H1 (cell line): ENCODE measurements at regions not wholly inside any gene's neighbourhood (a gene's known extent, or its start where the extent isn't known, plus 50 kb on each side); places are given as distances from the start of the nearest gene placed in this dataset.

Experiments used
- CTCF ChIA-PET: fragments of 300-600 bp; sonication (Branson Sonifier 250); formaldehyde crosslinking; loops from one replicate; lab custom pipeline; 2021; ENCODE audit not compliant: partially characterized antibody; lab: Charles Lee
- POLR2A ChIA-PET: fragments of 300-600 bp; sonication (Branson Sonifier 250); formaldehyde crosslinking; loops from one replicate; lab custom pipeline; 2021; ENCODE audit warnings: inconsistent platforms; ENCODE audit not compliant: partially characterized antibody; lab: Charles Lee
- DNase-seq, 2 experiments: peaks; one replicate each; pipeline versions ENCODE4 v3.0.0 to v3.0.0-alpha.2; 2010 to 2022; ENCODE audit warnings: low spot score in 2 of 2, low read depth in 1 of 2, mixed read lengths in 1 of 2
- FAIRE-seq: peaks from 2 replicates; lab custom pipeline; 2011; peaks lifted over from hg19 to GRCh38; lab: Jason Lieb, UNC
- H2AFZ ChIP-seq: 2 replicates; pipeline ENCODE4 v1.8.1; 2012; ENCODE audit warnings: low read length, inconsistent platforms
- H2AK5ac ChIP-seq: 2 replicates; pipeline ENCODE4 v1.6.1; 2013; ENCODE audit warnings: low read depth, low read length
- H2BK120ac ChIP-seq: replicated peaks from 2 replicates; pipeline ENCODE3; 2013; ENCODE audit warnings: low read depth, low read length, inconsistent platforms
- H2BK12ac ChIP-seq: 2 replicates; pipeline ENCODE4 v1.6.1; 2013; ENCODE audit warnings: low read depth, low read length
- H2BK15ac ChIP-seq: 2 replicates; pipeline ENCODE4 v1.6.1; 2013; ENCODE audit warnings: low read length
- H2BK20ac ChIP-seq: 2 replicates; pipeline ENCODE4 v1.6.1; 2013; ENCODE audit warnings: low read length
- H2BK5ac ChIP-seq: 2 replicates; pipeline ENCODE4 v1.6.1; 2013; ENCODE audit warnings: low read depth, low read length
- H3K14ac ChIP-seq: 2 replicates; pipeline ENCODE4 v1.6.1; 2013; ENCODE audit warnings: inconsistent platforms; ENCODE audit not compliant: insufficient read length
- H3K18ac ChIP-seq: 2 replicates; pipeline ENCODE4 v1.6.1; 2013; ENCODE audit warnings: low read length; ENCODE audit errors: extremely low read depth
- H3K23ac ChIP-seq: 2 replicates; pipeline ENCODE4 v1.6.1; 2013; ENCODE audit warnings: inconsistent platforms; ENCODE audit not compliant: insufficient read length
- H3K23me2 ChIP-seq: 2 replicates; pipeline ENCODE4 v1.6.1; 2013; ENCODE audit warnings: low read depth, low read length
- H3K27ac ChIP-seq: 2 replicates; pipeline ENCODE4 v1.6.1; 2011; ENCODE audit warnings: low read depth, low read length, inconsistent platforms
- H3K27me3 ChIP-seq, 4 experiments: replicated peaks in 1 of 4; 1 replicate in 1 of 4; 2 replicates in 3 of 4; pipeline versions ENCODE4 v1.6.1 to v1.8.1; 2011 to 2013; ENCODE audit warnings: low read length in 3 of 4, mild to moderate bottlenecking in 3 of 4, inconsistent platforms in 2 of 4, mixed read lengths in 2 of 4, moderate library complexity in 1 of 4; ENCODE audit not compliant: control insufficient read depth in 3 of 4, insufficient read depth in 3 of 4; ENCODE audit errors: extremely low read depth in 1 of 4
- H3K36me3 ChIP-seq, 4 experiments: 2 replicates each; pipeline versions ENCODE4 v1.6.1 to v1.8.1; 2011 to 2013; ENCODE audit warnings: mild to moderate bottlenecking in 4 of 4, low read length in 3 of 4, moderate library complexity in 2 of 4, control low read depth in 1 of 4, inconsistent platforms in 1 of 4; ENCODE audit not compliant: insufficient read depth in 4 of 4, control insufficient read depth in 2 of 4
- H3K4ac ChIP-seq: replicated peaks from 2 replicates; pipeline ENCODE3; 2013; ENCODE audit warnings: low read length, low read depth, mixed read lengths, inconsistent platforms; ENCODE audit not compliant: insufficient read length
- H3K4me1 ChIP-seq, 4 experiments: replicated peaks in 1 of 4; 1 replicate in 1 of 4; 2 replicates in 3 of 4; pipeline versions ENCODE4 v1.6.1 to v1.8.1; 2011 to 2013; ENCODE audit warnings: low read length in 3 of 4, inconsistent platforms in 2 of 4, mixed read lengths in 1 of 4; ENCODE audit not compliant: insufficient read depth in 4 of 4, control insufficient read depth in 3 of 4
- H3K4me2 ChIP-seq, 2 experiments: 2 replicates each; pipeline versions ENCODE4 v1.6.1 to v1.8.1; 2011 to 2013; ENCODE audit warnings: low read depth in 2 of 2, low read length in 2 of 2, control low read depth in 1 of 2, inconsistent platforms in 1 of 2, mild to moderate bottlenecking in 1 of 2; ENCODE audit not compliant: insufficient read depth in 1 of 2
- H3K4me3 ChIP-seq, 4 experiments: fragments of 200-600, 300-600 bp in 1 of 4; sonication (generic), shearing (Covaris generic), sonication (Bioruptor Twin) in 1 of 4; 2 replicates each; pipeline versions ENCODE4 v1.5.1 to v1.8.1; 2011 to 2016; ENCODE audit warnings: low read length in 4 of 4, low read depth in 3 of 4, control low read depth in 2 of 4, inconsistent platforms in 2 of 4, mild to moderate bottlenecking in 2 of 4, mixed read lengths in 1 of 4, moderate library complexity in 1 of 4; ENCODE audit not compliant: insufficient read depth in 2 of 4; ENCODE audit errors: extremely low read depth in 1 of 4
- H3K56ac ChIP-seq: replicated peaks from 2 replicates; pipeline ENCODE3; 2013; ENCODE audit warnings: low read depth, mild to moderate bottlenecking, mixed read lengths, low read length, inconsistent platforms; ENCODE audit not compliant: insufficient read length
- H3K79me1 ChIP-seq: 2 replicates; pipeline ENCODE4 v1.6.1; 2013; ENCODE audit warnings: low read depth, low read length, control low read depth
- H3K79me2 ChIP-seq, 2 experiments: 2 replicates each; pipeline versions ENCODE4 v1.6.1 to v1.8.1; 2012 to 2013; ENCODE audit warnings: low read length in 2 of 2, mild to moderate bottlenecking in 2 of 2, inconsistent platforms in 1 of 2; ENCODE audit not compliant: insufficient read depth in 2 of 2, control insufficient read depth in 1 of 2
- H3K9ac ChIP-seq, 4 experiments: replicated peaks in 1 of 4; 1 replicate in 1 of 4; 2 replicates in 3 of 4; pipeline versions ENCODE4 v1.6.1 to v1.8.1; 2011 to 2013; ENCODE audit warnings: low read depth in 3 of 4, low read length in 3 of 4, control low read depth in 2 of 4, mild to moderate bottlenecking in 2 of 4, moderate library complexity in 2 of 4, inconsistent platforms in 1 of 4; ENCODE audit errors: extremely low read depth in 1 of 4
- H3K9me3 ChIP-seq, 2 experiments: 2 replicates each; pipeline versions ENCODE4 v1.6.1 to v1.8.1; 2012 to 2013; ENCODE audit warnings: mild to moderate bottlenecking in 2 of 2, moderate library complexity in 2 of 2, control low read depth in 1 of 2, inconsistent platforms in 1 of 2, low read depth in 1 of 2, low read length in 1 of 2, mixed read lengths in 1 of 2; ENCODE audit not compliant: insufficient read depth in 2 of 2
- H4K20me1 ChIP-seq, 2 experiments: replicated peaks in 1 of 2; 2 replicates each; pipeline versions ENCODE3 to v1.8.1; 2011 to 2013; ENCODE audit warnings: inconsistent platforms in 2 of 2, low read length in 2 of 2, mild to moderate bottlenecking in 1 of 2; ENCODE audit not compliant: insufficient read depth in 2 of 2, control insufficient read depth in 1 of 2
- H4K5ac ChIP-seq: 2 replicates; pipeline ENCODE4 v1.6.1; 2013; ENCODE audit warnings: low read length, low read depth, mixed read lengths, inconsistent platforms; ENCODE audit not compliant: insufficient read length
- H4K8ac ChIP-seq: 2 replicates; pipeline ENCODE4 v1.8.0; 2013; ENCODE audit warnings: mild to moderate bottlenecking, moderate library complexity, low read length, inconsistent platforms; ENCODE audit not compliant: insufficient read depth; ENCODE audit errors: extremely low read depth
- H4K91ac ChIP-seq: replicated peaks from 2 replicates; pipeline ENCODE3; 2013; ENCODE audit warnings: low read length, mixed read lengths, inconsistent platforms; ENCODE audit not compliant: insufficient read length
- ATF3 ChIP-seq: IDR thresholded peaks from 2 replicates; pipeline ENCODE4 v1.6.1; 2011; ENCODE audit warnings: low read depth, mild to moderate bottlenecking, low read length; ENCODE audit not compliant: insufficient read depth
- CEBPB ChIP-seq: IDR thresholded peaks from 2 replicates; pipeline ENCODE4 v1.6.1; 2012; ENCODE audit warnings: low read depth, low read length
- CHD2 ChIP-seq: IDR thresholded peaks from 2 replicates; pipeline ENCODE4 v1.6.1; 2012; ENCODE audit warnings: low read length, improper control_type of control experiment
- WGBS, 2 experiments: shearing (Covaris generic) in 1 of 2; methylation state at CpG; one replicate each; pipeline versions ENCODE4 v1.1.6 to v1.1.7; 2013 to 2015; ENCODE audit warnings: low lambda C conversion rate in 2 of 2, mixed read lengths in 2 of 2, inconsistent platforms in 1 of 2, low coverage in 1 of 2, missing lambda C conversion rate in 1 of 2; ENCODE audit not compliant: insufficient replicate concordance in 2 of 2, insufficient coverage in 1 of 2, insufficient read length in 1 of 2; ENCODE audit errors: extremely low coverage in 1 of 2, missing lambda C conversion rate in 1 of 2; 5-methylcytosine and 5-hydroxymethylcytosine counted together

GRCh38 chr7:125195156-125195555 is 265.5 kb upstream of the POT1 start:
- H2BK5ac ChIP-seq, result no peak overlapping the region
- CTCF ChIA-PET, result interaction anchor here (0.5 kb wide), 1 partner anchor 1474 kb away, joined by 3 read pairs; no protein-coding TSS in a partner anchor
- H4K20me1 ChIP-seq, result no peaks in the 10 kb centered on the region
- 0 out of 4 replicates have a peak, but pooled peaks cover 0 to 4% of the 10 kb centered on the region in 2 experiments for H3K9me3 ChIP-seq
- no peak overlapping the region for H3K4me3 ChIP-seq
- no peak overlapping the region for H2BK15ac ChIP-seq
- H3K79me2 ChIP-seq, result no peaks in the 10 kb centered on the region
- no peak overlapping the region for H3K4me2 ChIP-seq
- H3K18ac ChIP-seq, result no peak overlapping the region
- H2AFZ ChIP-seq, result no peak overlapping the region
- H3K27me3 ChIP-seq, result no peaks in the 10 kb centered on the region
- H3K23ac ChIP-seq, result no peak overlapping the region
- no peaks in the 10 kb centered on the region for H3K79me1 ChIP-seq
- peaks cover 0 to 3% (median under 1%) of the 10 kb centered on the region in 4 experiments; a peak in 2 of 7 replicates for H3K4me1 ChIP-seq
- no peak for FAIRE-seq
- no peak overlapping the region for H4K5ac ChIP-seq
- no peak overlapping the region for H3K9ac ChIP-seq
- H2AK5ac ChIP-seq, result no peak overlapping the region
- TF ChIP-seq CHD2, result no peak
- TF ChIP-seq ATF3, result no peak
- no peak for TF ChIP-seq CEBPB
- TF ChIP-seq, all 59 proteins: peak for 0
- H3K27ac ChIP-seq, result no peak overlapping the region
- POLR2A ChIA-PET, result no interaction called here
- H2BK20ac ChIP-seq, result no peak overlapping the region
- H3K4ac ChIP-seq, result no peak overlapping the region
- H3K56ac ChIP-seq, result no peak overlapping the region
- no peak overlapping the region for H4K8ac ChIP-seq
- H3K36me3 ChIP-seq, result no peaks in the 10 kb centered on the region
- 94% methylated on average over 1 of the region's 1 CpG; no CpG with 5 or more reads in 1 of the 2 experiments for WGBS, 2 experiments
- no peak for DNase-seq
- no peak overlapping the region for H2BK120ac ChIP-seq
- no peak overlapping the region for H2BK12ac ChIP-seq
- no peaks in the 10 kb centered on the region for H3K23me2 ChIP-seq
- H3K14ac ChIP-seq, result no peak overlapping the region
- H4K91ac ChIP-seq, result no peak overlapping the region
